Activated T-helper 1 cell treated with anti-CD3 and anti-CD28 coated beads, Interleukin-12 subunit alpha, Interleukin-12 subunit beta, Interleukin-2, Interleukin-4 antibody, amounts not matched to agents 30 ng/mL and 10 ng/mL and 1 ng/mL, durations not matched to agents 14 hours and 24 hours and 36 hours (primary cell): ENCODE measurements at regions not wholly inside any gene's neighbourhood (a gene's known extent, or its start where the extent isn't known, plus 50 kb on each side); places are given as distances from the start of the nearest gene placed in this dataset.

ENCODE experiments used
- DNase-seq: peaks from one replicate; pipeline ENCODE4 v3.0.0; 2021; ENCODE audit warnings: low spot score
- H3K27ac Mint-ChIP-seq: one replicate; pipeline ENCODE4 v1.8.0; 2021; ENCODE audit warnings: mild to moderate bottlenecking, mixed read lengths
- H3K27me3 Mint-ChIP-seq: one replicate; pipeline ENCODE4 v1.8.0; 2022; ENCODE audit warnings: mild to moderate bottlenecking, moderate library complexity, mixed read lengths; ENCODE audit not compliant: insufficient read depth
- H3K36me3 Mint-ChIP-seq: one replicate; pipeline ENCODE4 v1.8.0; 2021; ENCODE audit warnings: low read depth, mixed read lengths
- H3K4me1 Mint-ChIP-seq: one replicate; pipeline ENCODE4 v1.8.0; 2021; ENCODE audit warnings: low read depth, mixed read lengths
- H3K4me3 Mint-ChIP-seq: one replicate; pipeline ENCODE4 v1.8.0; 2021; ENCODE audit warnings: mild to moderate bottlenecking, moderate library complexity, mixed read lengths
- H3K9me3 Mint-ChIP-seq: one replicate; pipeline ENCODE4 v1.8.0; 2021; ENCODE audit warnings: mixed read lengths
- intact Hi-C: fragments of 100-400 bp; cut with micrococcal nuclease; formaldehyde crosslinking; loops from one replicate; pipeline ENCODE4 v1.15.1; 2024

DNA sequence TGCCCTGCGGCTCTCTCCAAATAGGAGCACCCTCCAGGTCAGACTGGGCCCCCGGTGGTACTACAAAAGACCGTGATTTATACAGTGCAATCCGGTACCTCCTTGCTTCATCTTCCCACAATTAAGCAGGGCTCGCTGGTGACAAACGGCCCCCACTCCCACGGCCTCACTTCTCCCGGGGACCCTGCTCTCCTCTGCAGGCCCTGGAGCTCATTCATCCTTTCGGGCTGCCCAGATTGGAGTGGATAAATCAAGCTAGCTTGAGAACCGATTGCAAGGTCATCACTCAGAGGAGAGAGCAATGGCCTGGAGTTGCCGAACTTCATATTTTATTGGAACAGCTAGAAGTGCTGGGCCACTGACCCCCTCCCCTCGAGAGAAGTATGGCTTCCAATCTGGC, 193.5 kb upstream of the IRX6 start:
- Mint-ChIP-seq H3K9me3 (no peaks in the 10 kb centered on the region), H3K27me3 (no peaks in the 10 kb centered on the region), H3K4me3 (no peak overlapping the region), H3K4me1 (no peaks in the 10 kb centered on the region), H3K36me3 (no peaks in the 10 kb centered on the region), H3K27ac (no peak overlapping the region)
- DNase-seq: no peak
- intact Hi-C loops: no loop called here

DNA sequence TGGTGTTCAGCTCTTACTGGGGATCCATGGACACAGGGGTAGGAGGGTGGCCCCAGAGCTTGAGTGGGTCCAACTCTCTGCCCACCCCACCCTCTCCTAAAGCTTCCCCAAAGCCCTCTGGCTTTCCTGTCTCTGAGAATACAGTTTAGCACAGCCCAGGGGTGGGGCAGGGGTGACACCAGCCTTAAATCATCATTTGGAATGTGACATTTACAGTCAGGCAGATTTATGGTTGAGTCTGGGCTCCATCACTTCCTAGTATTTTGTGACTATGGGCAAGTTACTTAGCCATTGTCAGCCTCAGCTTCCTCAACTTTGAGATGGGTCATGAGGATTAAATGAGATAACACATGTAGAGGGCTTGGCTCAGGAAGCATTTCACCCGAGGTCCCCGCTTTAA, 193.1 kb upstream of the IRX6 start:
- H3K4me3 Mint-ChIP-seq: no peak overlapping the region
- DNase-seq: no peak
- no peaks in the 10 kb centered on the region for H3K36me3 Mint-ChIP-seq
- no peaks in the 10 kb centered on the region for H3K4me1 Mint-ChIP-seq
- intact Hi-C loops: no loop called here
- no peak overlapping the region for H3K27ac Mint-ChIP-seq
- H3K9me3 Mint-ChIP-seq: no peaks in the 10 kb centered on the region
- H3K27me3 Mint-ChIP-seq: no peaks in the 10 kb centered on the region

DNA sequence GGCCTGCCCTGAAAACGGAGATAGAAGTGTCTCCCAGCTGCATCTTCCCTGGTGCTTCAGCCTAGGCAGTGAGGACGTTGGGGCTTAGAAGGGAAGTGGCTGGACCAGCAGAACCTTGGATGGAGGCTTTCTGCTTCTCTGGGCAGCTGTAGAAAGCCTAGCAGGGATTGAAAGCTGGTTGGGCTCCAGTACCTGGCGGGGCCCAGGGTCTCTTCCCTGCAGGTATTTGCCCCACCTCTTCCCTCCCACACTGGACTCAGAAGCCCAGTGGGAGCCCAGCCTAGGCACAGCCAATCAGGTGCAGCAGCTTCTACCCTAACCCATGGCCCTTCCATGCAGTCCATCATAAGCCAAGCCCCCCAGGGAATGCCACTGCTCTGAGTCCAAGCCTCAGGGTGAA, 190.3 kb upstream of the IRX6 start:
- Mint-ChIP-seq H3K4me3 (no peak overlapping the region), H3K27ac (no peak overlapping the region), H3K27me3 (no peaks in the 10 kb centered on the region), H3K9me3 (no peaks in the 10 kb centered on the region), H3K4me1 (no peaks in the 10 kb centered on the region), H3K36me3 (no peaks in the 10 kb centered on the region)
- intact Hi-C loops: no loop called here
- no peak for DNase-seq

DNA sequence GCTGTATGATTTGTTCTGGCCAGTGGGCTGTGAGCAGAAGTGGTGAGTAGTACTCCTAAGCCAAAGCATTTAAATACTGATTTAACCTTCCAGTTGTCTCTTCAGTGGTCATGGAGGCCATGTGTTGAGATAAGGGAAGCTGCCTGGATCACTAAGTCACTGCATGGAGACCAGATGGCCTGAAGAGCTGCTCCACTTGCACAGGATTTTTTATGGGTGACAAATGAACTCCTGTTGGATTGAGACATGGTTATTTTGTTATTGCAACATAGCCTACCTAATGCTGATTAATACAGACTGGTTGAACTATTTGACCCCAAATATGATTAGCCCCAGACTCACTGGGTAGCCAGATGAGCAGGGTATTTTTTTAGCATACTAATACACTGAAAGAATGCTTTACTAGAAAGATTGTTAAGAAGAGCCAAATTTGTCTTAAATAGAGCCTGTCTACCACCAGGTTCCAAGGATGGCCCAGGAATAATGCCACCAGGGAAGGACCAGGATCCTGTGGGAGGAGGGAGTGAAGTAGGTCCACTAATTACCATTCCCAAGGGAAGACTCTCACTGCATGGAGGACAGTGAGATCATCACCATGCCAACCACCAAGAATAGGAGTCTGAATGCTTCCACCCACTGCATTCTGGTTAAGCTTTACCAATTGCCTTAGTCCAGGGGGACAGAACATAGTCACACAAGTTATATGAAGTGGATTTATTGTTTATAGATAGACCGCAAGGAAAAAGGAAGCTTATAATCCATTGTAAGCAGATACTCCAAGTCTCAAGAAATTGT, 187.4 kb upstream of the IRX6 start:
- H3K4me3 Mint-ChIP-seq: no peak overlapping the region
- H3K4me1 Mint-ChIP-seq: no peaks in the 10 kb centered on the region
- H3K27me3 Mint-ChIP-seq: no peaks in the 10 kb centered on the region
- no peaks in the 10 kb centered on the region for H3K36me3 Mint-ChIP-seq
- no peak overlapping the region for H3K27ac Mint-ChIP-seq
- intact Hi-C loops: no loop called here
- no peaks in the 10 kb centered on the region for H3K9me3 Mint-ChIP-seq
- DNase-seq: no peak

DNA sequence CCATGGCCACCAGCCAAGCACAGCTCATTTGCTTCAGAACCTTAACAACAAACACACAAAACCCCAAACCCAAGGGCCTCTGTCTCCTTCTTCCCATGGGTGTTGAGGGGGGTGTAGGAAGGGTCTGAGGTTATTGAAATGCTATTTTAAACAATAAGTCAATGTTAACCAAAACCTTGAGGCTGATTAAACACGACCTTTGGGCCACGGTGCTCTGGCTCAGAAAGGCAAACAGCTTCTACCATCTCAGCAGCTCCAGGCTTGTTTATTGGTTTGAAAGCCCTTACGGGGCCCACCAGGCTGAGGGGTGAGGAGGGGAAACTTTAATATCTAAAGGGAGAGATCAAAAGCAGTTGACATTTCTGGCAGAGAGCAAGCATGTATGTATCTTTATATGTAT, 185.7 kb upstream of the IRX6 start:
- Mint-ChIP-seq H3K27ac (no peak overlapping the region), H3K4me1 (no peaks in the 10 kb centered on the region), H3K9me3 (no peaks in the 10 kb centered on the region), H3K27me3 (no peaks in the 10 kb centered on the region), H3K4me3 (no peak overlapping the region), H3K36me3 (no peaks in the 10 kb centered on the region)
- no peak for DNase-seq
- intact Hi-C loops: no loop called here

DNA sequence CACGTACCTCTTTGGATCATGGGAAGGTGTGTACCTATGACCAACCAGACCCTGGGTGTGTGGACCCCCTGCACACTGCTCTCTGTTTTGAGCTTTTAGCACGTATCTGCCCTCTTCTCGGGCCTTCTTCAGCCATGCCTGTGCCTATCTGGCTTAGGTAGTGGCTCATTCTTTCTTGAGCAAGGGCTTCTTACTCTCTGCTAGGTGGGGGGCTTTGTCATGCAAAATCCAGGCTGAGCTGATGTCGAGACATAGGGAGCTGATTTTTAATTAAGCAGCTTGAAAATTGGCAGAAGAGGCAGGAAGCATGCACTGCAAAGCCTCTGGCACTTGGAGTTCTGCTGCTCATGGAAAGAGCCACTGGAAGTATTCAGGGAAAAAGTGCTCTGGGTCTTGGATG, 181.6 kb upstream of the IRX6 start:
- Mint-ChIP-seq H3K9me3 (no peaks in the 10 kb centered on the region), H3K4me3 (no peak overlapping the region), H3K27ac (no peak overlapping the region), H3K27me3 (no peaks in the 10 kb centered on the region), H3K36me3 (no peaks in the 10 kb centered on the region), H3K4me1 (no peaks in the 10 kb centered on the region)
- intact Hi-C loops: no loop called here
- DNase-seq: no peak

DNA sequence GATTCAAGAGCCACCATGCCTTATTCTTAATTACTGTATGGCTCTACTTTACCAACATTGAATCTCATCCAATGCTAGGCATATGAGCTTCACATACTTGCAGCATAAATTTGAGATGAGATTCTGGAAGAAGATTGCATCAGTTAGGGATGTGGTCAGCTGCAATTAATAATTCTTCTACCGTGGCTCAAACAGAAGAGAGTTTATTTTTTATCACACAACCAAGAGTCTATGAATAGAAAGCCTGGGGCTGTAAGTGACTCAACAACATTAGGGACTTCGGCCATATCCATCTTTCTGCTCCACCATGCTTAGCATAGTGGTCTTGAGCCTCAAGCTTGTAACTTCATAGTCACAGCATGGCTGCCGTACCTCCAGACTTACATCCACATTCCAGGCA, 179.4 kb upstream of the IRX6 start:
- Mint-ChIP-seq H3K4me3 (no peak overlapping the region), H3K27me3 (no peaks in the 10 kb centered on the region), H3K4me1 (no peaks in the 10 kb centered on the region), H3K9me3 (no peaks in the 10 kb centered on the region), H3K36me3 (no peaks in the 10 kb centered on the region), H3K27ac (no peak overlapping the region)
- intact Hi-C loops: no loop called here
- DNase-seq: no peak

DNA sequence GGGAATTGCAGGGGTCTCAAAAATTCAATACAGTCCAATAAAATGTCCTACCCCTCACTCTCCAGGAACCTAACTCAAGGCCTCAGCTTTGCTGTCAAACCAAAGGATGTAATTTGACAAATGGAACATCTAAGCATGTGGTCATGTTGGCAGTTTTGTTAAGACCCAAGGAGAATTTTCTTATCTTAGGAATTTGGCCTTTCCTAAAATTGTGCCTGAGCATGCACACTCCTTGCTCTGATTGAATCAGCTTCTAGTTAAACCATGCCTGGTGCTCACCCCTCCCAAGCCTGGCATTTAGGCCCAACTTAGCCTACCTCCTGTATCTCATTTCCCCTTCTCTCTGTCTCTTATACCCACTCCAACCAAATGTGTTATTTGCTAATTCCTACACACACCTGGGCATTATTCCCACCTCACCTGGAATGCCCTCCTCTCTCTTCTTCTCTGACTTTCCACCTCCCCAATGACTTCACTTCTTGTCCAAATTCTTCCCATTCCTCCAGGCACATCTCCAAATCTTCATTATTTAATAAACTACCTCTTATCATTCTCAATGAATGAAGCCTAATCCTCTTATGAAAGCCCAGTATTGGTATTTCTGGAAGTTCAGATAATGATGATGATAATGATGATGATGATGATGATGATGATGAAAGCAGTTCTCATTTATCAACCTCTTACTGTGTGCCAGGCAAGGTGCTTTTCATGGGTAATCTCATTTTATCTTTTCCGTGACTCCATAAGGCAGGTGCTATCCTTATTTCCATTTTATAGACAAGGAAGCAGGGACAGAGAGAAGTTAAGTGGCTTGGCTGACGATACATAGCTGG, 178.0 kb upstream of the IRX6 start:
- H3K4me1 Mint-ChIP-seq: no peaks in the 10 kb centered on the region
- H3K9me3 Mint-ChIP-seq: no peaks in the 10 kb centered on the region
- H3K4me3 Mint-ChIP-seq: no peak overlapping the region
- no peak for DNase-seq
- H3K27ac Mint-ChIP-seq: no peak overlapping the region
- H3K36me3 Mint-ChIP-seq: no peaks in the 10 kb centered on the region
- H3K27me3 Mint-ChIP-seq: peaks cover 2% of the 10 kb centered on the region
- intact Hi-C loops: no loop called here

DNA sequence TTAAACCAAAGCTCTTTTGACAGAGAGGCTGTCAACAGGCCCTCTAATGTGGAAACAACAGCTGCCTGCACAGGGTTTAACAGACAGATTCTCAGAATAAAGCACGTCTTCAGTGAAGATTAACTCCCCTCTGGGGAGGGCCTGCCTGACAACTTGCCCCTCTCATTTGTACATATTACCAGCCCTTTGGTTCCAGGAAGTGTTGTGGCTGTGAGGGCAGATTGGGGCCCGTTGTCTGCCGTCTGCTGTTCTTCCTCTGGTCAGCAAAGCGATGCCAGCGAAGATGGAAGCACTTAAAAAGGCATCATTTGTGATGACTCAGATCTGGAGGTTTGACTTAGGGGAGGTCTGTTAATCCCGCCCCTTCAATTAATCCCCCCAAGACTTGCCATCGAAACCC, 177.0 kb upstream of the IRX6 start:
- intact Hi-C loops: no loop called here

DNA sequence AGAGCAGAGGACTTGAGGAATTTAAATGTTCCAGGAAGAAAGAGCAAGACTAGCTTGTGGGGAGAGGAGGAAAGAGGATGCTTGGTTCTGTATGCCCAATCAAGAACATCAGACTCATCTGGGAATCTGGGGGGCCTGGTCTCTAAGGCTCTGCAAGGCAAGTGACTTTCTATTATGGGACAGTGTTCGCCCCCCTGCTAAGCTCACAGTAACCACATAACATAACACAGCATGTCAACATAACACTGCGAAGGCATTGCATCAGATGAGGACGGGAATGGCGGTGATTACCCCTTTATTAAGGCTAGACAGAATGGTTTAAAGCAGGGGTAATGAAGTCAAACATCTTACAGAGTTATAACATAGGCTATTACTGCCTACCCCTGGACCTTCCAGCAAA, 176.6 kb upstream of the IRX6 start:
- no peaks in the 10 kb centered on the region for H3K9me3 Mint-ChIP-seq
- intact Hi-C loops: no loop called here
- peaks cover 2% of the 10 kb centered on the region for H3K27me3 Mint-ChIP-seq
- no peak overlapping the region for H3K27ac Mint-ChIP-seq
- no peak overlapping the region for H3K4me3 Mint-ChIP-seq
- no peaks in the 10 kb centered on the region for H3K36me3 Mint-ChIP-seq
- DNase-seq: no peak
- H3K4me1 Mint-ChIP-seq: no peaks in the 10 kb centered on the region

More for the DNA sequence above, 177.0 kb upstream of the IRX6 start:
- peaks cover 2% of the 10 kb centered on the region for H3K27me3 Mint-ChIP-seq
- no peaks in the 10 kb centered on the region for H3K36me3 Mint-ChIP-seq
- H3K27ac Mint-ChIP-seq: no peak overlapping the region
- no peak overlapping the region for H3K4me3 Mint-ChIP-seq
- no peaks in the 10 kb centered on the region for H3K4me1 Mint-ChIP-seq
- no peak for DNase-seq
- H3K9me3 Mint-ChIP-seq: no peaks in the 10 kb centered on the region

DNA sequence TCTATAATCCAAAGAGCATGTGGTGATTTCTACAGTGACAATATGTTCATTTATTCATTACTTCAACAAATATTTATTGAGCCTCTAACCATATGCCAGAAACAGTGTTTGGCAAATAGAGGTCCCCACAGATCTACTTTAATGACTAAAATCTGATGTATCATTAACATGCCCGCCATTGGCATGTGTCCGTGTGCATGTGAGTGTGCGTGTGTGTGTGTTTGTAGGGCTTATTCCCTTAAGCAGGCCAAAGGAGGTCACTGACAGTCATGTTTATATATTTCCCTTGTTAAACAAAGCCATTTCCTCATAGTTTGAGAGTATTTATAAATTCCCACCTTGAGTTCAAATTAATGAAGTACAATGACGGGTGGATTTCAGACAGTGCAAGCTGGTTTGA, 174.4 kb upstream of the IRX6 start:
- no peaks in the 10 kb centered on the region for H3K4me1 Mint-ChIP-seq
- intact Hi-C loops: no loop called here
- no peaks in the 10 kb centered on the region for H3K9me3 Mint-ChIP-seq
- no peaks in the 10 kb centered on the region for H3K36me3 Mint-ChIP-seq
- peaks cover 2% of the 10 kb centered on the region for H3K27me3 Mint-ChIP-seq
- H3K4me3 Mint-ChIP-seq: no peak overlapping the region
- H3K27ac Mint-ChIP-seq: no peak overlapping the region
- DNase-seq: no peak

DNA sequence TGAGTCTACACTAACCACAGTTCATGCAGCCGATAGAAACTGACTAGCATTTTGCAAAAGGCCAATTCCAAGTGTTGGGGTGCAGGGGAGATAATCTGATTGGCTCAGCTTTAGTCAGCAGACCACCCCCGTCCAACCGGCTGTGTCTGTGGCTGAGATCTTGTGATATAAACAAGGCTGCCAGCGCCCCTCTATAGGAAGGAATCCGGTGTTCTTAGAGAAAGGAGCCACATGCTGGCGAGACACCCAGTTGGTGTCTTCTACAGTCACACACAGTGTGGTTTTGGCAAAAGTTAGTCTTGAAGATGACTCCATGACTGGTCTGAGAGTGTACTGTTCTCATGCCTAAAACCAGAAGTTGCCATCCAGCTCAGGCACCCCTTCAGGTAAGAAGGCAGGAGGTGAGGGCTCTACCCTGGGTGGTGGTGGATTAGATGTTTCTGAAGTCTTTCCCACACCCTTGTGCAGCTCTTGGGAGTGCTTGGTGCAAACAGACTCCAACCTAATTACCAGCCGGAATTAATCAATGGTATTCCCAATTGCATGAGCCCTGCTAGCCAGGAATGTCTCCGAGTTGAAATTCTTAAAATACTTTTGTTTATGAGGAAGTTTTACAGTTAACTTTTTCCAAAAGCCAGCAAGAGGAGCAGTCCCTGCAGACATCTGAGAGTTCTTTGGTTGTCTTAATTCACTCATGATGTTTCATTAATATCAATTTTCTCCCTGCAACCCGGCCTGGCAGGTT, 172.3 kb upstream of the IRX6 start:
- no peak for DNase-seq
- H3K4me1 Mint-ChIP-seq: no peaks in the 10 kb centered on the region
- H3K36me3 Mint-ChIP-seq: no peaks in the 10 kb centered on the region
- peaks cover 2% of the 10 kb centered on the region for H3K27me3 Mint-ChIP-seq
- intact Hi-C loops: no loop called here
- no peaks in the 10 kb centered on the region for H3K9me3 Mint-ChIP-seq
- no peak overlapping the region for H3K4me3 Mint-ChIP-seq
- no peak overlapping the region for H3K27ac Mint-ChIP-seq

DNA sequence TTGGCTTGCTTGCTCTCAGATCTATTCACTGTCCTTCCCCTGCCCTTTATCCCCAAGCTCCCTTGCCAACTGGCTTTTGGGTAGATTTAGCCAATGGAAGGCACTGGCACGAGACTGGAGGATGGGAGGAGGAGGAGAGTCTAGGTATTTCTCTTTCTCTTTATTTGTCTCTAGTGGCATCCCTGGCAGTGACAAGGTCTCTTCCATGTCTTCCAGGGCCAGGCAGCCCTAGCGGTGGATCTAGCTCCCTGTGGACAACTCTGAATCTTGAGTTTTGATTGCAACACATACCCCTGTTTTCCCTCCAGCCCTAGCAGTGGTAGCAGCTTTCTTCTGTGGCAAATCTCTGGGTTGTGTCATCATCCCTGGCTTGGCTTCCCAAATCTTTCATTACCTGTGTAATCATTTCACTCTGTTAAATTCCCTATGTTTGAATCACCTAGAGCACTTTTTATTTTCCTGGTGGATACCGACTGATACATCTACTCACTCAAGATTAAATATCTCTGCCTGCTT, 171.1 kb upstream of the IRX6 start:
- Mint-ChIP-seq H3K27ac (no peak overlapping the region), H3K4me1 (no peaks in the 10 kb centered on the region), H3K36me3 (no peaks in the 10 kb centered on the region), H3K4me3 (no peak overlapping the region), H3K9me3 (no peaks in the 10 kb centered on the region), H3K27me3 (peaks cover 2% of the 10 kb centered on the region)
- intact Hi-C loops: no loop called here
- DNase-seq: no peak
